Ascending aorta (tissue), 2 donors: ENCODE measurements at regions not wholly inside any gene's neighbourhood (a gene's known extent, or its start where the extent isn't known, plus 50 kb on each side); places are given as distances from the start of the nearest gene placed in this dataset.
"Not testable (repeated sequence)": the region's sequence is repeated elsewhere in the genome, so short reads cannot be mapped to it uniquely, and the experiment has no call there.

ENCODE experiments used
- DNase-seq, 2 donors: peaks; one replicate each; pipeline ENCODE4 v3.0.0-alpha.2; 2019; ENCODE audit warnings: low spot score in 2 of 2
- H3K27ac ChIP-seq, 2 donors: fragments of 200-600 bp; sonication (generic); one replicate each; pipeline ENCODE4 v1.5.1; 2016 to 2017; ENCODE audit warnings: mild to moderate bottlenecking in 1 of 2
- H3K27me3 ChIP-seq: fragments of 200-600 bp; sonication (generic); one replicate; pipeline ENCODE4 v1.5.1; 2017
- H3K36me3 ChIP-seq, 2 donors: fragments of 200-600 bp; sonication (generic); one replicate each; pipeline ENCODE4 v1.5.1; 2016
- H3K4me1 ChIP-seq, 2 donors: fragments of 200-600 bp; sonication (generic); one replicate each; pipeline ENCODE4 v1.5.1; 2016 to 2017; ENCODE audit warnings: mild to moderate bottlenecking in 1 of 2
- H3K4me3 ChIP-seq, 2 donors: fragments of 200-600 bp; sonication (generic); one replicate each; pipeline ENCODE4 v1.5.1; 2016 to 2017; ENCODE audit warnings: mild to moderate bottlenecking in 1 of 2
- H3K9me3 ChIP-seq, 2 donors: fragments of 200-600 bp; sonication (generic); one replicate each; pipeline ENCODE4 v1.5.1; 2016
- intact Hi-C: fragments of 100-400 bp; cut with DNase I; formaldehyde crosslinking; loops from one replicate; pipeline ENCODE4 v1.15.1; 2023
- TF ChIP-seq, protein P1 (sequence below), 3 experiments: fragments of 200-600 bp in 2 of 3; fragments of 450-650 bp in 1 of 3; sonication (generic) in 2 of 3; IDR thresholded peaks; one replicate each; pipeline ENCODE4 v1.5.1; 2016 to 2019; ENCODE audit warnings: antibody characterized with exemption in 3 of 3, mild to moderate bottlenecking in 1 of 3, moderate library complexity in 1 of 3

DNA sequence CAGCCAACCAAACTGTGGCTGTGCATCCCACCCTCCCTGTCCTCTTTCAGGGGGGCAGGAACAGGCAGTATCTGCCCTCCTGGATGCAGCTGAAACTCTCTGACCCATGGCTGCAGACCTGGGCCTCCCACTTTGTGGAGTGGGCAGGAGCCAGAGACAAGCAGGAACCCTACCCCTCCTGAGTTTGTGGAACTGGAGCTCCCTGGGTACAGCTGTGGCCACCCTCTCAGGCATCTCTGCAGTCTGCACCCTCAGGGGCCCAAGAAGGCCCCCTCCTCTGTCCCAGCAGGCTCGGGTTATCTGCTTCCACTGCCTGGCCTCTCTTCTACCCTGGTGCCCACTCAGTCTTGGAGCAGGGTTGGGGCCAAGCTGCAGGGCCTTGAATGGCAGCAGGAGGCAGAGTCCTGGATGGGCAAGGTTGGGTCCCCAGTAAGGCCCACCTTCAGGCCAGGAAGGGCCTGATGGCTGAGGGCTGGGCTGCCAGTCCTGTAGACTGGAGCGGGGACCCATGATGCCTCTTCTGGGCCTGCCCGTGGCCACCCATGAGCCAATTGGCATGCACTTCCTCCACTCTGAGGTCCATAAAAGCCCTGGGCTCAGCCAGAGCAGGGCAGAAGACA, 619.9 kb downstream of the KIF4B start:
- no peak overlapping the region for H3K27ac ChIP-seq
- no peak for DNase-seq
- no peaks in the 10 kb centered on the region for H3K4me1 ChIP-seq
- intact Hi-C loops = no loop called here
- TF ChIP-seq, protein P1, sequence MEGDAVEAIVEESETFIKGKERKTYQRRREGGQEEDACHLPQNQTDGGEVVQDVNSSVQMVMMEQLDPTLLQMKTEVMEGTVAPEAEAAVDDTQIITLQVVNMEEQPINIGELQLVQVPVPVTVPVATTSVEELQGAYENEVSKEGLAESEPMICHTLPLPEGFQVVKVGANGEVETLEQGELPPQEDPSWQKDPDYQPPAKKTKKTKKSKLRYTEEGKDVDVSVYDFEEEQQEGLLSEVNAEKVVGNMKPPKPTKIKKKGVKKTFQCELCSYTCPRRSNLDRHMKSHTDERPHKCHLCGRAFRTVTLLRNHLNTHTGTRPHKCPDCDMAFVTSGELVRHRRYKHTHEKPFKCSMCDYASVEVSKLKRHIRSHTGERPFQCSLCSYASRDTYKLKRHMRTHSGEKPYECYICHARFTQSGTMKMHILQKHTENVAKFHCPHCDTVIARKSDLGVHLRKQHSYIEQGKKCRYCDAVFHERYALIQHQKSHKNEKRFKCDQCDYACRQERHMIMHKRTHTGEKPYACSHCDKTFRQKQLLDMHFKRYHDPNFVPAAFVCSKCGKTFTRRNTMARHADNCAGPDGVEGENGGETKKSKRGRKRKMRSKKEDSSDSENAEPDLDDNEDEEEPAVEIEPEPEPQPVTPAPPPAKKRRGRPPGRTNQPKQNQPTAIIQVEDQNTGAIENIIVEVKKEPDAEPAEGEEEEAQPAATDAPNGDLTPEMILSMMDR (IDR thresholded peaks at IDR 0.05) = no peak
- H3K27me3 ChIP-seq = no peaks in the 10 kb centered on the region
- no peak overlapping the region for H3K4me3 ChIP-seq
- H3K36me3 ChIP-seq = no peaks in the 10 kb centered on the region
- no peaks in the 10 kb centered on the region for H3K9me3 ChIP-seq

DNA sequence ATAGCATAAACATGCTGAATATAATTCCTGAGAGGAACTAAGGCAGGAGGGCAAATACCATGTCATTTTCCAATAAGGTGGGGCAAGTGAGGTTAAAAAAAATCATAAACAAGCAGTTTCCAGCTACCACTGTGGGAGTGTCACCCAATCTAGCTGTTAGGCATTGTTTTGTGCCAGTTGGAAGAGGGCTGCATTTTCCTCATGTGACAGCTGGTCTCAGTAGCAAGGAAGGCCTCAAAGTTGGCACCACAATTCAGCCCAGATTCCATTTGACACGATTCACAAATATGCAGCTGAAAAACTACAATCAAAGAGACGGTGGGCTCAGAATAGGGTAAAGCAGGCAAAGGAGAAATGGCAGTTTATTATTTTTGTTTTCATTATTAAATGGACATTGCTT, 636.1 kb downstream of the KIF4B start:
- Histone ChIP-seq H3K4me1 (no peaks in the 10 kb centered on the region), H3K4me3 (no peak overlapping the region), H3K9me3 (no peaks in the 10 kb centered on the region), H3K36me3 (no peaks in the 10 kb centered on the region), H3K27me3 (no peaks in the 10 kb centered on the region), H3K27ac (no peak overlapping the region)
- TF ChIP-seq, protein P1 (IDR thresholded peaks at IDR 0.05) = no peak
- DNase-seq = no peak
- intact Hi-C loops = no loop called here

DNA sequence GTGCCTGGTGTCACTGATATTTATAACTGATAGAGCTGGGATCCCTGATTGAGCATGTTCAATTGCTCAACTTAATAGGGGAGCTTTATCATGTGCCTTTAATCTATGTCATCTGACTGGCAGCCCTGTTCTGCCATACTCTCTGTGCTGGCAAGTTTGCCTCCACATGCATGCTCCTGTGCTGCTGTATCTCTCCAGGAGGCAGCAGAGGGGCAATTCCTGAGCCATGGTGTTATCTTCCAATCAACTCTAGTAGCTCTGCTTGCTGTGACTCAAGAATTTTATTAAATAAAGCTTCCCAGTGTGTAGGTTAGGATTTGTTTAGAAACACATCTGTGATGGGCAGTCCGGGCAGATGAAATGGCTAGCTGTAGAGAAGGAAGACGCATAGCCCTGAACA, 642.0 kb downstream of the KIF4B start:
- Histone ChIP-seq H3K9me3 (no peaks in the 10 kb centered on the region), H3K27ac (no peak overlapping the region), H3K27me3 (no peaks in the 10 kb centered on the region), H3K4me1 (no peaks in the 10 kb centered on the region), H3K36me3 (no peaks in the 10 kb centered on the region), H3K4me3 (no peak overlapping the region)
- DNase-seq = no peak
- TF ChIP-seq, protein P1 (IDR thresholded peaks at IDR 0.05) = no peak
- intact Hi-C loops = no loop called here

DNA sequence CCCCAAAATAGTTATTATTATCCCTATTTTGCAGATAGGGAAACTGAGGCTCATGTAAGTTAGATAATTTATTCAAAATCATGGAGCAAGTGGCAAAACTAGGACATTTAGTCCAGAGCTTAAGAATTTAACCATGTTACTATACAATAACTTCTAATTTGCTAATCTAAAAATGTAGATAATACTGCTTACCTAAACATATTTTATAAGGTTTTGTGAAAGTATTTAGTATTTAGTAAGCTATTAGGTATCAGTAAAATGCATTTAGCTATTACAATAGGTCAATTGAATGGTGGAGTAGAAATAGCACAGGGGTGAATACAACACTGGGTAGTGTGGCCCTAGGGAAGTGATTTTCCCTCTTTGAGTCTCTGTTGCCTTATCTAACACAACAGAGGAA, 648.3 kb downstream of the KIF4B start:
- H3K27me3 ChIP-seq = no peaks in the 10 kb centered on the region
- no peaks in the 10 kb centered on the region for H3K4me1 ChIP-seq
- H3K36me3 ChIP-seq = no peaks in the 10 kb centered on the region
- intact Hi-C loops = no loop called here
- no peaks in the 10 kb centered on the region for H3K9me3 ChIP-seq
- H3K27ac ChIP-seq = no peak overlapping the region
- no peak overlapping the region for H3K4me3 ChIP-seq
- no peak for DNase-seq
- TF ChIP-seq, protein P1 (IDR thresholded peaks at IDR 0.05) = no peak

DNA sequence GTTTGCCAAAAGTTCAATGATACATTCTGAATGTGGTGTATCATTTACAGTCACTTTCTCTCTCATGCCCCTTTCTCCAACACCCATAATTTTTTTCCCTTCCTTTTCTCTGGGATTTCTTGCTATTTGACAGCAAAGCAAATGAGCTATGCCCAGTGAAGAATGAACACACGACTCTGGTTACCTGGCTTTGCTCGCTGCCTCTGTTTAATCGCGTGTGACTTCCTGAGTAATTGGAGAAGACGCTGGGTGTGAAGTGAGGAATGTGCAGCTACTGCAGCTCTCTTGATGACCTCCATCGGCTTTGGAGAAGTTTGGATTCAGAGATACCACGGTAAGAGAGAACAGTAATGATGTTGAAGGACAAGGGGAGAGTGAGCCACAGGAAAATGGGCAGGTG, 651.8 kb downstream of the KIF4B start:
- TF ChIP-seq, protein P1 (IDR thresholded peaks at IDR 0.05) = no peak
- Histone ChIP-seq H3K9me3 (no peaks in the 10 kb centered on the region), H3K4me1 (no peaks in the 10 kb centered on the region), H3K4me3 (no peak overlapping the region), H3K36me3 (no peaks in the 10 kb centered on the region), H3K27ac (no peak overlapping the region), H3K27me3 (no peaks in the 10 kb centered on the region)
- no peak for DNase-seq
- intact Hi-C loops = no loop called here

DNA sequence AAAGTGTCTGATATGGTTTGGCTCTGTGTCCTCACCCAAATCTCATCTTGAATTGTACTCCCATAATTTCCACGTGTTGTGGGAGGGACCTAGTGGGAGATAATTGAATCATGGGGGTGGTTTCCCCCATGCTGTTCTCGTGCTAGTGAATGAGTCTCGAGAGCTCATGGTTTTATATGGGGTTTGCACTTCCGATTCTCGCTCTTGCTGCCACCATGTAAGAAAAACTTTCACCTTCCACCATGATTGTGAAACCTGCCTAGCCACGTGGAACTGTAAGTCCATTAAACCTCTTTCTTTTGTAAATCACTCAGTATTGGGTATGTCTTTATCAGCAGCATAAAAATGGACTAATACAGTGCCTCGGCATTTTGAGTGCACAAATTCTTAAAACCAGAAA, 655.0 kb upstream of the SGCD start:
- DNase-seq, intact Hi-C loops: not testable (repeated sequence)

More for the DNA sequence above, 655.0 kb upstream of the SGCD start:
- H3K4me3 ChIP-seq, H3K4me1 ChIP-seq, H3K27me3 ChIP-seq, H3K27ac ChIP-seq, H3K36me3 ChIP-seq: not testable (repeated sequence)
- peaks cover 4 to 13% of the 10 kb centered on the region in 2 donors for H3K9me3 ChIP-seq
